GM19025 (cell line): ENCODE measurements at regions not wholly inside any gene's neighbourhood (a gene's known extent, or its start where the extent isn't known, plus 50 kb on each side); places are given as distances from the start of the nearest gene placed in this dataset.
A peak's percentile ranks its signal among the peaks of the same experiment; 100 is the strongest.
"Not testable (repeated sequence)": the region's sequence is repeated elsewhere in the genome, so short reads cannot be mapped to it uniquely, and the experiment has no call there.

ENCODE experiments used
- ATAC-seq: cut with Tn5 transposase; IDR thresholded peaks from one replicate; pipeline ENCODE4 v1.9.1; 2021; ENCODE audit warnings: mild to moderate bottlenecking, low read depth, moderate library complexity; ENCODE audit not compliant: unreplicated experiment

- ATAC-seq = not testable (repeated sequence)
Observed at GRCh38 chr6:26279371-26279770, 85.6 kb upstream of the BTN3A2 start.

- ATAC-seq = no peak
Observed at GRCh38 chr6:26280407-26280806, 84.6 kb upstream of the BTN3A2 start.

- no peak for ATAC-seq
Observed at GRCh38 chr6:26284537-26285142, 80.4 kb upstream of the BTN3A2 start.

DNA sequence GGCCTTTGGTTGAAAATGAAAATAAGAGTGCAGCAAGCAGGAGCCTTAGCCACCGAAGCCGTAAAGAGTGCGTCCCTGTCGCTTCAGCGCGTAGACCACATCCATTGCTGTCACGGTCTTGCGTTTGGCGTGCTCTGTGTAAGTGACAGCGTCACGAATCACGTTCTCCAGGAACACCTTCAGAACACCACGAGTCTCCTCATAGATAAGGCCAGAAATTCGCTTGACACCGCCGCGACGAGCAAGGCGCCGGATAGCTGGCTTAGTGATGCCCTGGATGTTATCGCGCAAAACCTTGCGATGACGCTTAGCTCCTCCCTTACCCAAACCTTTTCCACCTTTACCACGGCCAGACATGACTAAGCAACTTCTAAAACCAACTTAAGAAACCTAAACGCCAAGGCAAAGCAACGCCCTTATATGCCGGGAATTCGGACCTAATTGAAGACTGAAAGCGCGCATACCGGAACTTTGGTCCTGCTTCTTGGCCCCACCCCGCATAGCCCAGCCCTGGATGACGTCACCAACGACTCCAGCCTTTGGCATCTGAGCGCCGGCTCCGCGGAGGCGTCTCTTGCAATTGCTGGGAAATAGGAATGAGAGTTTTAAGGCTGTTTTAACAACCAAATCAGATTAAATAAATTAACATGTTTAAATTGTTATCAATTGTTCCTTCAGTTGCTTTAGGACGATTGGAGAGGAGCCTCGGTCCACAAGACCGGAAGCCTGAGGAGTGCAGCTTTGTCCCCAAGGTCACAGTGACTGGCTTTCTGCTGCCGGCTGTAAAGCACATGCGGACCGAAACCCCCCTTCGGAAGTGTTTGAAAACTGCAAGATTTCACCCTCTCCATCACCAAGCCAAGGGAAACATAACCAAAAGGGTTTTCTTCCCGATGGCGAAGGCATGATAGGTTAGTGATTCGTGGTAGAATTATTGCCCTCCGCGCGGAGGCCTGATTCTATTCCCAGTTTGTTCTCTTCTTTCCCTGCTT is 79.6 kb upstream of the BTN3A2 start:
- peak; percentile 71 for ATAC-seq

DNA sequence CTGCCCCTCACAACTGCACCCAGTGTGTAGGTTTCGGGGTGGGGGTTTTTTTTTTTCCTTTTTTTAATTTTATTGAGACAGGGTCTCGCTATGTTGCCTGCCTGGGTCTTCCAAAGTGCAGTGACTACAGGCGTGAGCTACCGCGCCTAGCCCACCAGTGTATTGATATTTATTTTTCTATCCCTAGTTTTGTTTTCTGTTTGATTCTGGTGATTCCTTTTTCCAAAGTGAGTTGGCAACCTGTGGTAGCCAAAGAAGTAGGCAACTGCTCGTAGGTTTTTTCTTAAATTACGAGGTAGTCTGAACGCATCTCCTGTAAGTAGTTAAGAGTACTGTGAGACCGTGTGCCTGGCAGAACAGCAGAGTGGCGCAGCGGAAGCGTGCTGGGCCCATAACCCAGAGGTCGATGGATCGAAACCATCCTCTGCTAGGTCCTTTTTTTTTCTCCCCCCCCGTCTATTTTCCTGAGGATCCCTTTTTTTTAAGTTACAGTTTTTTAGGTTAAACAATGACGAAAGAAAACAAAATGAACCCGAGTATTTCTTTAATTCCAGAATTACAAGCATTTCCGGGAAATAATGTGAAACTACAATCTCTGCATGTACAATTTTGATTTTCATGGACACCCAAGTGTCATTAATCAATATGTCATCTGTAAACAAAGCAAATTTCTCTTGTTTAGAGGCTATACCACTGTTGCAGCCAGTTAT is 78.7 kb upstream of the BTN3A2 start:
- ATAC-seq = no peak

- ATAC-seq = no peak
Observed at GRCh38 chr6:26288155-26288554, 76.8 kb upstream of the BTN3A2 start.

GRCh38 chr6:26290941-26291340 is 74.1 kb upstream of the BTN3A2 start:
- no peak for ATAC-seq

- ATAC-seq = no peak
Observed at GRCh38 chr6:26292709-26293108, 72.3 kb upstream of the BTN3A2 start.

DNA sequence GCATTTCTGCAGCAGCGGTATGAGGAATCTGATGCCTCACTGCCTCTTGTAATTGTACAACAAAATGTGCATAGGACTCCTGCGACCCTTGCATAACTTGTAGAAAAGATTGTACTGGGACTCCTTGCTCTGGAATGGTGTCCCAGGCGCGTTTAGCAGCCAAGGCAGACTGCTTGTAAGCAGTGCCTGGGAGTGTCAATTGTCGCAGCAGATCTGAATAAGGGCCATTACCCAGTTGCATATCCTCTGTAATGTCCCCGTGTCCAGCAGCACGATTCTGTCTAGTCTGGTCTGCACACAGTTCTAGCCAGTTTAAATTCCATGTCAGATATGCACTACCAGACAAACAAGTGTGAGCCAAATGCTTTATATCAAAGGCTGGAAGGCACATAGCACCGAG is 70.7 kb upstream of the BTN3A2 start:
- no peak for ATAC-seq

DNA sequence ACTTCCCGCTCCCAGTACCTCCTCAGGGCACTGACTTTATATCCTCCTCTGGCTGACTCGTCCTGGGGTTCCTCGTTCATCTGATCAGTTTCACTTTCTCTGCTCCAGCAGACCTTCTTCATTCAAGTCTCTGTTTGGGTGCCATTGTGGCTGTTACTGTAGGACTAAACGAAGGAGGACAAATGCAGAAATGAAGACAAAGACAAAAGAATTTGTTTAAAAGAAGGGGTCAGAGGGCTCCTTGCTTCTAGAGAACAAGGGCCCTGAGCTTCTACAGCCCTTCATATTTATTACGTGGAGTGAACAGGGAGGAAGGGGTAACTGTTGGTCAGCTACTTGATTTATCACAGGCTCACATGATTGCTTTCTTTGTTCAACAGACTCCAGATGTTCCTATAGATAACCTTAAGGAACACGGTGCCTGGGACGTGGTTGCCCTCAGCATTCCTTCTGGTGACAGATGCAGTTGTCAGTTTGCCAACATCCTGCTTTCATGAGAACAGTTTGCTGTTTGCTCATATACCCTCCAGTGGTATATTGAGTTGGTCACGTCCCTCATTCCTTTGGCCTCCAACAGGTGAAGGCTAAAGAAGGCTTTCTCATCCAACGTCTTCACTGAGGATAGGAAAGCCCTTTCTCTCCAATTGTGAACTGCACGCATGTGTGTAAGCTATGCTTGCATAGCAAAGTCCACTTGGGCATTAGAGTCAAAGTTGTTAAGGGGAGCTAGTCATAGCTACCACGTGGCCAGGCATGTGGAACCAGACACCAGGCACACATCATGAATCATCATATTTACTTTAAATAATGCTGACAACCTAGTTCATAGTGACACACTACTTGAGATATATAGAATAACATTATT is 69.1 kb upstream of the BTN3A2 start:
- ATAC-seq = no peak

DNA sequence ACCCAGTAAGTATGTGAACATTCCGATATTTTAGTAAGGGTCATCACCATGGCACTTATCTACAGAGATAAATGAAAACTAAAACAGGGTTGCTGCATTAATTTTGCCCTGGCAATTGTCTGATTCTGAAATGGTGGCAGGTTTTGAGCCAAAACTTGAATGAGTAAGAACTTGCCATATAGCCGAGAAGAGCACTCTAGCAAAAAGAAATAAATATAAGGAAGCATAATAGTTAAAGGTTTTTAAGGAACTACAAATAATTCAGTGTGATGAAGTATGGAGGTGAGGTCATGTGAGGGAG is 68.5 kb upstream of the BTN3A2 start:
- ATAC-seq = no peak

DNA sequence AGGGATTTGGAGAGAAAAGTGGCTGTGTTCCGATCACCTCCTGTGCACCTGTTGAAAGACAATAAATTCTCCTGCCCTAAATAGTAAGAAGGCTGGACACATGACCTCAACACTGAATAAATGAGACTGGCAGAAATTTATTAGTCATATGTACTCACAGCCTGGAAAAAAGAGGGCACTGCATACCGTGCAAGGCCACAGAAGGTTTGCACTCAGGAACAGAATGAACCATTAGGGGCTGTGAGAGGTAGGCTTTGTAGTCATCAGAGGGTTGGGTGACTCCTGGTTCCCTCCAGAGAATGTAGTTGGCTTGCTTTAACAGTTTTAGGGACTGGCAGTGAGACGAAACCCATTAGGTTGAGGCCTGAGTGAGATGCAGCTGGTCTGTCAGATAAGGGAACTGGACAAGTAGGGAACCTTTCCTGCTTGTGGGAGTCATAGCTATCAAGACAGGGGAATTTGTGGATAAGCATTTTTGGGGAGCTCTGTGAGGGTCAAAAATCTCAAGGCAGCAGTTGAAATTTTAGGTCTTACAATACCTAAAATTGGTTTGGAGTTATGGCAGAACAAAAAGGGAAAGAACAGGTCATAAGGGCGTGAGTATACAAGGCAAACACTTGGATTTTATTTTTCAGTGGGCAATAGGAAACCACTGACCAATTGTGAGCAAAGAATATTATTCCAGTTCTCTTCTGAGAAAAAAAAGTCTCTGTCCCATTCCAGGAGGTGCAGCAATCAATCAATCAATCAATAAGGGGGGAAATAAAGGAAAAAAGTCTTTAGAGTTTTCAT is 67.9 kb upstream of the BTN3A2 start:
- no peak for ATAC-seq

DNA sequence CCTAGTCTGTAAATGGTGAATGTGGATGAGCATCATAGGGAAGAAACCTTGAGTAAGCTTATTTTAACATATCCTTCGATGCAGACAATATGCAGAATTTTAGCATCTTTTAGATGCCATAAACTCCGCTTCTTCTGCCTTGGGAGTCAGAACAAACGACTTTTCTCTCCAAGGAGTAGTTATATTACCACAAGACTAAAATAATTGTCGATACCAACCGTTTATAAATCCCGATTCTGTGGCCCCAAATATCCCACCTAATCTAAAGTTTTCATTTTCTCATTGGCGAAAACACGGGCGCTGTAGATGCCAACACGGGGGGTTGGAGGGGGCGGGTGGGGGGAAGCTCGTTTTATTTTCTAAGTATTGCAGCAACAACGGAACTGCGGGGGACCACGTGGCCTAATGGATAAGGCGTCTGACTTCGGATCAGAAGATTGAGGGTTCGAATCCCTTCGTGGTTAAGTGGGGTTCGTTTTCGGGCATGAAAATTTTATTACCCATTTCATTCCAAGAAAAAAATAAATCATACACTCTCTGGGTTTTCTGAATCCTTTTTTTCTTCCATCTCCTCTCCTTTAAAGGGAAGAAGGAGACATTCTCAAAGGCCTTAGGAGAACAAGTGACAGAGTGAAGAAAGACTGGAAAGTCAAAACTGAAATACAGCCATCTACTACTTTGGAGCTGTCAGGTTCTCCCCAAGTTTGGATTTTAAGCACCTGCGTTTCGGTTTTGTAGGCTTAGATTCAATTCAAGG is 65.5 kb upstream of the BTN3A2 start:
- ATAC-seq = no peak

DNA sequence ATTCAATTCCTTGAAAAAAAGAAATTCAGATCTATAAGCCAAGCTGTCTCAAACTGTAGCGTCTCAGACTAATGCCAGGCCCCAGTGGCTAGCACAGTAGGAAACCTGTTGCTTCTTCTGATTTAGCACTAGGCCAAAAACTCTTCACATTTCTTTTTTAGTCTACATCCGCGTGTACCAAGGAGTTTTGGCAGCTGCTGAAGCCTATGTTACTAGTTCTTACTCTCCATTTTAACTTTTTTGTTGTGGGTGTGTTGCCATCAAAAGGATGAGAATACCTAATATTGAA is 65.0 kb upstream of the BTN3A2 start:
- ATAC-seq = no peak

- no peak for ATAC-seq
Observed at GRCh38 chr6:26300359-26300758, 64.6 kb upstream of the BTN3A2 start.

GRCh38 chr6:26300828-26301227 is 64.2 kb upstream of the BTN3A2 start:
- ATAC-seq = no peak

- no peak for ATAC-seq
Observed at GRCh38 chr6:26301638-26302037, 63.4 kb upstream of the BTN3A2 start.

DNA sequence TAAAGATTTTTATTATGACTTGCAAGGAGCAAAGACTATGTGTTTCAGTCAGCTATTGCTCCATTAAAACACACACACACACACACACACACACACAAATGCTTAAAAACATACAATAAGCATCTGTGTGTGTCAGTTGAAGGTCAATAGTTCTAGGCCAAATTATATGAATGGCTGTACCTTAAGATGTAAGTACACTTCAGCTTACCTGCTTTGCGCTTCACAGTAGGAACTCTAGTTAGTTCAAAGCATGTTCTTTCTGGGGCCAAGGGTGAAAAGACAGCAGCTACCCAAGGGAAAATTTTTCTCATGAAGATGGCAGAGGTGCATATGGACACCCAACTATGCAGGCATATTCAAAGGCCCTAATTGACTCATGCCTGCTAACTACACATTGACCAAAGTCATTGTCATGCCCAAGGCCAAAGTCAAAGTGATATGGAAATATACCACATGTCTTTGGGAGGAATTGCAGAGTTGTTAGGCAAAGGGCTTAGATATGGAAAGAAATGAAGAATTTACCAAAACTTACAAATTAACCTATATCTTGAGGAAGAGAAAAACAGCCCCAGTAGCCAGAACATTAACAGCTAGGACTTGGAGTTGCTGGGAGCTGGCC is 61.9 kb upstream of the BTN3A2 start:
- no peak for ATAC-seq
